ENCODE measurements at regions not wholly inside any gene's neighbourhood (a gene's known extent, or its start where the extent isn't known, plus 50 kb on each side); places are given as distances from the start of the nearest gene placed in this dataset.

- H3K27ac Mint-ChIP-seq = no peak overlapping the region
- no peaks in the 10 kb centered on the region for H3K36me3 Mint-ChIP-seq (ENCODE audit: insufficient read depth)
- no peaks in the 10 kb centered on the region for H3K4me1 Mint-ChIP-seq (ENCODE audit: low read depth)
- H3K27me3 Mint-ChIP-seq = peaks cover 10% of the 10 kb centered on the region
- no peaks in the 10 kb centered on the region for H3K9me3 Mint-ChIP-seq (ENCODE audit: low read depth)
- TF ChIP-seq, protein P1, sequence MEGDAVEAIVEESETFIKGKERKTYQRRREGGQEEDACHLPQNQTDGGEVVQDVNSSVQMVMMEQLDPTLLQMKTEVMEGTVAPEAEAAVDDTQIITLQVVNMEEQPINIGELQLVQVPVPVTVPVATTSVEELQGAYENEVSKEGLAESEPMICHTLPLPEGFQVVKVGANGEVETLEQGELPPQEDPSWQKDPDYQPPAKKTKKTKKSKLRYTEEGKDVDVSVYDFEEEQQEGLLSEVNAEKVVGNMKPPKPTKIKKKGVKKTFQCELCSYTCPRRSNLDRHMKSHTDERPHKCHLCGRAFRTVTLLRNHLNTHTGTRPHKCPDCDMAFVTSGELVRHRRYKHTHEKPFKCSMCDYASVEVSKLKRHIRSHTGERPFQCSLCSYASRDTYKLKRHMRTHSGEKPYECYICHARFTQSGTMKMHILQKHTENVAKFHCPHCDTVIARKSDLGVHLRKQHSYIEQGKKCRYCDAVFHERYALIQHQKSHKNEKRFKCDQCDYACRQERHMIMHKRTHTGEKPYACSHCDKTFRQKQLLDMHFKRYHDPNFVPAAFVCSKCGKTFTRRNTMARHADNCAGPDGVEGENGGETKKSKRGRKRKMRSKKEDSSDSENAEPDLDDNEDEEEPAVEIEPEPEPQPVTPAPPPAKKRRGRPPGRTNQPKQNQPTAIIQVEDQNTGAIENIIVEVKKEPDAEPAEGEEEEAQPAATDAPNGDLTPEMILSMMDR (IDR thresholded peaks at IDR 0.05; ENCODE audit: unreplicated experiment) = no peak
- no peak for DNase-seq (ENCODE audit: low spot score, unreplicated experiment)
- H3K4me3 Mint-ChIP-seq (ENCODE audit: low read depth) = no peak overlapping the region
These were observed 275.4 kb upstream of the TCF4 start for GRCh38 chr18:55863391-55863706.

- Mint-ChIP-seq H3K36me3 (ENCODE audit: insufficient read depth) (no peaks in the 10 kb centered on the region), H3K4me3 (ENCODE audit: low read depth) (no peak overlapping the region), H3K4me1 (ENCODE audit: low read depth) (no peaks in the 10 kb centered on the region), H3K27ac (no peak overlapping the region), H3K27me3 (peaks cover 10% of the 10 kb centered on the region), H3K9me3 (ENCODE audit: low read depth) (no peaks in the 10 kb centered on the region)
- DNase-seq (ENCODE audit: low spot score, unreplicated experiment) = no peak
- TF ChIP-seq, protein P1 (IDR thresholded peaks at IDR 0.05; ENCODE audit: unreplicated experiment) = no peak
These were observed 274.9 kb upstream of the TCF4 start for GRCh38 chr18:55862693-55863390.

DNA sequence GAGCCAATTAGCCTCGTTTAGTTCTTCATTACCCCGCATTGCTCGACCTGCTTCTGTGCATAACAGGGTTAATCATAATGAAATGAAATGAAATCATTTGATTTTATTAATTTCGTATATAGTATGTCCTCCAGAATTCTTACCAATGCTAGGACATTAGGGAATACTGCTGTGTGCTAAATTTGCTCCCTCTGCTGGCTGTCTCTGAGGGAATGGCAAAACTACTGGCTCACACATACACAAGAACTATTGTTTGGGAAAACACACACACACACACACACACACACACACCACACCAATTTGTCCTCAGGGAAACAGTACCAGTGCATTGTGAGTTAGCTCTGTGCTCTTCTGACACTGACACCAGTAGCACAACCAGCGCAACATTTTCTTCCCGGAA is 273.3 kb upstream of the TCF4 start:
- Mint-ChIP-seq H3K36me3 (ENCODE audit: insufficient read depth) (no peaks in the 10 kb centered on the region), H3K4me1 (ENCODE audit: low read depth) (peaks cover under 1% of the 10 kb centered on the region), H3K4me3 (ENCODE audit: low read depth) (no peak overlapping the region), H3K9me3 (ENCODE audit: low read depth) (no peaks in the 10 kb centered on the region), H3K27me3 (peaks cover 10% of the 10 kb centered on the region), H3K27ac (no peak overlapping the region)
- TF ChIP-seq, protein P1 (IDR thresholded peaks at IDR 0.05; ENCODE audit: unreplicated experiment) = peak; percentile 48
- no peak for DNase-seq (ENCODE audit: low spot score, unreplicated experiment)

DNA sequence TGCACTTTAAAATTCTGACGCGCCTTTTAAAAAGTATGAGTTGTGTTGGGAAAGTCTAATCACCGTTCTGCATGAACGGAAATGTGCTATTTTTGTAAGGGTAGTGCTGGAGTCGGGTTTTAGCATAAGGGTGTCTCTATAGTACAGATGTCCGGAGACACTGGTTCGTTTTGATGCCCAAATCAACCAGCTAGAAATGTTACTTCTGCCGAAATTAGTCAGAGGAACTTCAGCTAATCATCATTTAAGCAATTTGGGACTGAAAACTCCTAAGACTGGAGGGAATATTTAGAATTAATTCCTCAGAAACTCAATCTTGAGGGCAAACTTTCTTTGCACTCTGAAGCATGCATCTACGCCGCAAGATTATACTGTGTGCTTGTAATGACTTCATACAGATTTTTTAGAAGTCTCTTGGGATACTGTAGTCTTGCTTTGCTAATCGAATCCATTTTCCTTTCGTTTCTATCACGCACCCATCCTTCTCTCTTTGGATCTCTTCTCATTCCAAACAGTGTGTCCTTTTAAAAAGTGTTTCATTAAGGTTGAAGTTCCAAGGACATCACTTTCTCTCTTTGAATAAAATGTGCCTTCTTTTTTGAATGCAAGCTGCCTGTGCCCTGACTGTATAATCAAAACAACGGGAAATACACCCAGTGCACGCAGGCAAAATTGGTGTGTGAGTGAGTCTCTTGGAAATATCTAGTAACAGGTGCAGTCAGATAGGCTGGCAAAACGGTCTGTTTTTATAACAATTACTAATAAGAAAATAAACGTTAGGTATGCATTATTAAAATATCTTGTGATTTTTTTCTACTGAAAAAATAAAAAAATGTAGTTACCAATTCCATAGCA is 270.9 kb upstream of the TCF4 start:
- Mint-ChIP-seq H3K4me1 (ENCODE audit: low read depth) (peaks cover 2% of the 10 kb centered on the region), H3K27ac (no peak overlapping the region), H3K36me3 (ENCODE audit: insufficient read depth) (no peaks in the 10 kb centered on the region), H3K9me3 (ENCODE audit: low read depth) (no peaks in the 10 kb centered on the region), H3K27me3 (peaks cover 10% of the 10 kb centered on the region), H3K4me3 (ENCODE audit: low read depth) (no peak overlapping the region)
- DNase-seq (ENCODE audit: low spot score, unreplicated experiment) = no peak
- TF ChIP-seq, protein P1 (IDR thresholded peaks at IDR 0.05; ENCODE audit: unreplicated experiment) = no peak

- Mint-ChIP-seq H3K36me3 (ENCODE audit: insufficient read depth) (no peaks in the 10 kb centered on the region), H3K27me3 (peaks cover 10% of the 10 kb centered on the region), H3K9me3 (ENCODE audit: low read depth) (no peaks in the 10 kb centered on the region), H3K4me1 (ENCODE audit: low read depth) (peaks cover 2% of the 10 kb centered on the region), H3K4me3 (ENCODE audit: low read depth) (no peak overlapping the region), H3K27ac (no peak overlapping the region)
- DNase-seq (ENCODE audit: low spot score, unreplicated experiment) = no peak
- TF ChIP-seq, protein P1 (IDR thresholded peaks at IDR 0.05; ENCODE audit: unreplicated experiment) = no peak
These were observed 270.0 kb upstream of the TCF4 start for GRCh38 chr18:55857956-55858355.

Measured in progenitor cell of endocrine pancreas (in vitro differentiated cells).